ENCODE measurements at regions not wholly inside any gene's neighbourhood (a gene's known extent, or its start where the extent isn't known, plus 50 kb on each side); places are given as distances from the start of the nearest gene placed in this dataset.

DNA sequence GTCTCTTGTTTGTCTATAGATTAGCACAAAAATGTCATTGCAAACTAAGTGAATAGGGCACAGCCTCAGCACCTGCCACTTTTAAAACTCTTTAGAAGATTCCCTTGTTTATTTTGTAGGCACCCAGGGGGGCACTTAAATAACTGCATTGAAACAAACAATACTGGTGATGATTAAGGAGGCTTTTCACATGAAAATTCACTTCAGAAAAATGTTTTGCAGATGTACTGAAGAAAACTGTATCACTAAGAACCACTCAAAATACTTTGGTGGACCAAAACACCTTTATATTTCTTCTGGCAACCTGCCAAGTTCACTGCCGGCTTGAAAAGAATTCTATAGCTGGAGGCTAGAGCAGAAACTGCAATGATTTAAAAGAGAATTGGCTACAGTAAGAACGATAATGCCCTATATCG is 281.5 kb downstream of the TOX3 start:
- Histone ChIP-seq H3K9me3 (ENCODE audit: control insufficient read depth in 1 of 2, low read length in 2 of 2) (no peaks in the 10 kb centered on the region), H3K36me3 (ENCODE audit: control insufficient read depth in 1 of 2, insufficient read depth in 2 of 2, low read length in 2 of 2) (no peaks in the 10 kb centered on the region), H3K4me1 (ENCODE audit: control insufficient read depth in 1 of 2, insufficient read depth in 2 of 2, low read length in 2 of 2) (no peaks in the 10 kb centered on the region), H3K27me3 (ENCODE audit: low read depth, low read length) (no peaks in the 10 kb centered on the region), H3K4me3 (ENCODE audit: low read depth in 1 of 2, low read length in 2 of 2) (no peak overlapping the region), H3K27ac (ENCODE audit: low read length) (no peak overlapping the region)

DNA sequence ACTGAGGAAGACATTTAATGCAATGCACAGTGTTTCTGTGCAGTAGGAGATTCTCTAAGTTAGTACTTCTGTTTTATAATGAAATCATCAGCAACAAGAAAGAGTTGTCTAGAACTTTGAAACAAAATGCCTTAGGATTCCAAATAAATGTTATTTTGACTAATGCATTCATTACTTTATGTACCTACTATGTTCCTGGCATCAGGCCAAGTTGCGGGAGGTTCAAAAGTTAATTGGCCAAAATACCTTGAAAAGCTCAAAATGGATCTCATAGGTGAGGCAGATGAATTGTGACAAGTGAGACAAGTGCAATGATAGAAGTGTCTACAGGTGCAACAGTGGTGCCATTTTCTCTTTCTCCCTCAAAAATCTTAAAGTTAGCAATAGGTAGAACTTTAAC is 289.4 kb downstream of the TOX3 start:
- no peaks in the 10 kb centered on the region for H3K9me3 ChIP-seq (ENCODE audit: control insufficient read depth in 1 of 2, low read length in 2 of 2)
- no peaks in the 10 kb centered on the region for H3K4me1 ChIP-seq (ENCODE audit: control insufficient read depth in 1 of 2, insufficient read depth in 2 of 2, low read length in 2 of 2)
- H3K4me3 ChIP-seq (ENCODE audit: low read depth in 1 of 2, low read length in 2 of 2): no peak overlapping the region
- no peak overlapping the region for H3K27ac ChIP-seq (ENCODE audit: low read length)
- no peaks in the 10 kb centered on the region for H3K36me3 ChIP-seq (ENCODE audit: control insufficient read depth in 1 of 2, insufficient read depth in 2 of 2, low read length in 2 of 2)
- no peaks in the 10 kb centered on the region for H3K27me3 ChIP-seq (ENCODE audit: low read depth, low read length)

DNA sequence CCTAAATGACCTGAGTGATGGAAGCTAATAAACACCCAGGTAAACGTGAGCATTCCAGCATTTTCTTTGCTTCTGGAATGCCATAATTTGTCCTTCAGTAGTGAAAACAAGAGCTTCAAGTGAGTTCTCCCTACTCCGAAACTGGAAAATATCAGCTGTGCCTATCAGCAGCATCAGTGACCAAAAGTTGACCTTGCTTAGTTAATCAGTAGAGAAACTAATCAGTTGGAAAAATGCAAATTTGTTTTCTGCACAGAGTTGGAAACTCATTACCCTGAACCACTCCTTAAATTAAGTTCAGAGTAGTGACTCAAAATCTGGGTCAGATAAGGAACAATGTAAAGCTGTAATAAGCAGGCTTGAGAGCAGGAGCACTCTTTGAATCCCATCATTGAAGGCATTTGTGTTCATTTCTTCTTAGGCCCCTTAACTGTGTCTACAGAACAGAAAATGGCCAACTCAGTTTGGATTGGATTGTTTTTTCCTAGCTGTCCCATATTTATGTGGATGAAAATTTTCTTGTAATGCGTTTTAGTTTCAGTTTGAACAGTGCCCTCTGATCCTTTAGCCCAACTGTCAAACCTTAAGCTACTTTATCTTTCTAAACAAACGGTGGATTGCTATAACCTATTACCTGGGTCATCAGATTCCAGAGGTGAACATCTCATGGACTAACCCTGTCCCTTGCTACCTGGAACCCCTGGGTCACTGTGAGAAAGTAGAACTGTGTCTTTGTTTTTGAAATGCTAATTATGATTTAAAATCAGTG is 290.4 kb downstream of the TOX3 start:
- Histone ChIP-seq H3K4me3 (ENCODE audit: low read depth in 1 of 2, low read length in 2 of 2) (no peak overlapping the region), H3K4me1 (ENCODE audit: control insufficient read depth in 1 of 2, insufficient read depth in 2 of 2, low read length in 2 of 2) (no peaks in the 10 kb centered on the region), H3K27me3 (ENCODE audit: low read depth, low read length) (no peaks in the 10 kb centered on the region), H3K27ac (ENCODE audit: low read length) (no peak overlapping the region), H3K9me3 (ENCODE audit: control insufficient read depth in 1 of 2, low read length in 2 of 2) (no peaks in the 10 kb centered on the region), H3K36me3 (ENCODE audit: control insufficient read depth in 1 of 2, insufficient read depth in 2 of 2, low read length in 2 of 2) (no peaks in the 10 kb centered on the region)

DNA sequence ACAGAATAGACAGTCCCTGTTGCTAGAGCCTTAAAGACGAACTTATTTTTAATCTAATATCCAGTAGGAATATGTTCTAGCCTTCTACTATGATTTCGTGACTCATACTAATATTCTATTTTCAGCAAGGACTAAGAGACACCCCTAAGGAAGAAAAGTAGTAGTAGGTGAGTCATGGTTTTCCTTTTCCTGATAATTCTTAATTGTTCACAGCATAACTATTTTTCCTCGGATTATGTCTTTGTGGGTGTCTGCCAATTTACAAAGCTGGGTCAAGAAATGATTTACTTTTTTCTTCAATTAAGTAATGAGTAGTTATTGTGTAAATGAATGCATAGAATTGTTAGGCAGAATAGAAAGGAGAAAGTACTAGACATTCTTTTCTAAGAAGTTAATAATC is 292.2 kb downstream of the TOX3 start:
- Histone ChIP-seq H3K27me3 (ENCODE audit: low read depth, low read length) (no peaks in the 10 kb centered on the region), H3K36me3 (ENCODE audit: control insufficient read depth in 1 of 2, insufficient read depth in 2 of 2, low read length in 2 of 2) (no peaks in the 10 kb centered on the region), H3K9me3 (ENCODE audit: control insufficient read depth in 1 of 2, low read length in 2 of 2) (no peaks in the 10 kb centered on the region), H3K4me1 (ENCODE audit: control insufficient read depth in 1 of 2, insufficient read depth in 2 of 2, low read length in 2 of 2) (no peaks in the 10 kb centered on the region), H3K27ac (ENCODE audit: low read length) (no peak overlapping the region), H3K4me3 (ENCODE audit: low read depth in 1 of 2, low read length in 2 of 2) (no peak overlapping the region)

DNA sequence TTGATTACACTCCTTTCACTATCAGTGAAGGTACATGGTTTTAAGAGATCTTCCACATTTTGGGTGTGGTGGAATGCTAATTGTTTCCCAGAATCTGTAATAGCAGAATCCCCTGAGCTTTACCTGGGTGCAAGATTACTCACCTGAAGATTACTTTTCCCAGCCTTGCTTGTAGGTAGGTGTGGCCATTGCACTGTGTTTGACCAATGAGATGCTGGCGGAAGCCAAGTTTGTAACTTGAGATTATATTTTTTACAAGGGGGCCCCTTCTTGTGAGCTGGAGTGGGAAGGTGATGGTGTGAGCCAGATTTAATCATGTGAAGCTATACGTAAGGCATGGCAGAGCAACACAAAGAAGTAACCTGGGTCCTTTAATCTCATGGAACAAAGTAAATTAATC is 294.3 kb downstream of the TOX3 start:
- Histone ChIP-seq H3K36me3 (ENCODE audit: control insufficient read depth in 1 of 2, insufficient read depth in 2 of 2, low read length in 2 of 2) (no peaks in the 10 kb centered on the region), H3K9me3 (ENCODE audit: control insufficient read depth in 1 of 2, low read length in 2 of 2) (peaks cover 0 to 8% of the 10 kb centered on the region in 2 donors), H3K27ac (ENCODE audit: low read length) (no peak overlapping the region), H3K27me3 (ENCODE audit: low read depth, low read length) (no peaks in the 10 kb centered on the region), H3K4me1 (ENCODE audit: control insufficient read depth in 1 of 2, insufficient read depth in 2 of 2, low read length in 2 of 2) (no peaks in the 10 kb centered on the region), H3K4me3 (ENCODE audit: low read depth in 1 of 2, low read length in 2 of 2) (no peak overlapping the region)

DNA sequence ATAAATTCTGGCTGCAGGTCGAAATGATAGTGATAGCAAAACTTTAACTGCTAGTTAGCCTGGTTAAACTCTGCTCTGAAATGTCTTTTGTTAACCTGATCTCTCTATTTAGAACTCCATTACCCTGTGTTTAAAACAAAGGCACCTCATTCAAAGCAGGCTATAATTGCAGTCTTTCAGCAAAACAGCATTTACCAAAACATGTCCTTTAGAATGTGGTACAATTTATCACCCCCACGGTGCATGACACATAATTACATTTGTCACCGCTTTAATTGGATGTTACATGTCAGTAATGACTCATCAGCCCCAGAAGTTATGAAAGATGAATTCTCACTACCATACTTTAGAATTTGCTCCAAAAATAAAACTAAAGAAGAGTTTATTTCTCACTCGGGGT is 295.4 kb downstream of the TOX3 start:
- Histone ChIP-seq H3K36me3 (ENCODE audit: control insufficient read depth in 1 of 2, insufficient read depth in 2 of 2, low read length in 2 of 2) (no peaks in the 10 kb centered on the region), H3K9me3 (ENCODE audit: control insufficient read depth in 1 of 2, low read length in 2 of 2) (peaks cover 7 to 13% of the 10 kb centered on the region in 2 donors), H3K4me3 (ENCODE audit: low read depth in 1 of 2, low read length in 2 of 2) (no peak overlapping the region), H3K27ac (ENCODE audit: low read length) (no peak overlapping the region), H3K4me1 (ENCODE audit: control insufficient read depth in 1 of 2, insufficient read depth in 2 of 2, low read length in 2 of 2) (no peaks in the 10 kb centered on the region), H3K27me3 (ENCODE audit: low read depth, low read length) (no peaks in the 10 kb centered on the region)

DNA sequence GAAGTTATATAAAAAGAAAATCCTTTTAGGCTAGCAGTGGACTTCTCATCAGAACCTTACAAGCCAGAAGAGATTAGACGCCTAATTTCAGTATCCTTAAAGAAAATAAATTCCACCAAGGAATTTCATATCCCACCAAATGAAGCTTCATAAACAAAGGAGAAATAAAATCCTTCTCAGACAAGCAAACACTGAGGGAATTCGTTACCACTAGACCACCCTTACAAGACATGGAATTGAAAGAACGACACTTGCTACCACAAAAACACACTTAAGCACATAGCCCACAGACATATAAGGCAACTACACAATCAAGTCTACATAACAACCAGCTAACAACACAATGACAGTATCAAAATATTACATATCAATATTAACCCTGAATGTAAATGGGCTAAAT is 299.2 kb downstream of the TOX3 start:
- no peaks in the 10 kb centered on the region for H3K4me1 ChIP-seq (ENCODE audit: control insufficient read depth in 1 of 2, insufficient read depth in 2 of 2, low read length in 2 of 2)
- no peak overlapping the region for H3K4me3 ChIP-seq (ENCODE audit: low read depth in 1 of 2, low read length in 2 of 2)
- no peaks in the 10 kb centered on the region for H3K36me3 ChIP-seq (ENCODE audit: control insufficient read depth in 1 of 2, insufficient read depth in 2 of 2, low read length in 2 of 2)

DNA sequence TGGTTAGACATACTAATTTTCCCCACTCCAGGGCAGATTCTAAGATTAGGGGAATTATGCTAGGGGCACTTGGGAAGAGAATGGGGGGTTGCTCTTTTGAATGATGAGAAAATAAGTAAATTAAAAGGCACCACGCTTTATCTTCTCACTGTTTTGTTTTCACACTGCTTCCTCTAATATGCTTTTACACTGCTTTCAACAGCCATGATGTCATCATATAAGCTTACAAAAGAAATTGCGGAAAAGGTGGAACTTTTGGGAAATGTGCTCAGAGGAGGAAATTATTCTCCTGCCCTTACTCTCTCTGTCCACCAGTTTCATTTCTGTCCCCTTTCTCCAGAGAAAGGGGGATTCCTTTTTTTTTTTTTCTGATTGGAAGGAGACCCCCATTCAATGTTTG is 308.2 kb downstream of the TOX3 start:
- H3K9me3 ChIP-seq (ENCODE audit: control insufficient read depth in 1 of 2, low read length in 2 of 2): no peaks in the 10 kb centered on the region
- no peaks in the 10 kb centered on the region for H3K36me3 ChIP-seq (ENCODE audit: control insufficient read depth in 1 of 2, insufficient read depth in 2 of 2, low read length in 2 of 2)
- H3K4me3 ChIP-seq (ENCODE audit: low read depth in 1 of 2, low read length in 2 of 2): no peak overlapping the region
- no peaks in the 10 kb centered on the region for H3K4me1 ChIP-seq (ENCODE audit: control insufficient read depth in 1 of 2, insufficient read depth in 2 of 2, low read length in 2 of 2)
- H3K27me3 ChIP-seq (ENCODE audit: low read depth, low read length): no peaks in the 10 kb centered on the region
- no peak overlapping the region for H3K27ac ChIP-seq (ENCODE audit: low read length)

More for the DNA sequence above, 299.2 kb downstream of the TOX3 start:
- Histone ChIP-seq H3K9me3 (ENCODE audit: control insufficient read depth in 1 of 2, low read length in 2 of 2) (peaks cover 7 to 13% of the 10 kb centered on the region in 2 donors), H3K27ac (ENCODE audit: low read length) (no peak overlapping the region), H3K27me3 (ENCODE audit: low read depth, low read length) (no peaks in the 10 kb centered on the region)

DNA sequence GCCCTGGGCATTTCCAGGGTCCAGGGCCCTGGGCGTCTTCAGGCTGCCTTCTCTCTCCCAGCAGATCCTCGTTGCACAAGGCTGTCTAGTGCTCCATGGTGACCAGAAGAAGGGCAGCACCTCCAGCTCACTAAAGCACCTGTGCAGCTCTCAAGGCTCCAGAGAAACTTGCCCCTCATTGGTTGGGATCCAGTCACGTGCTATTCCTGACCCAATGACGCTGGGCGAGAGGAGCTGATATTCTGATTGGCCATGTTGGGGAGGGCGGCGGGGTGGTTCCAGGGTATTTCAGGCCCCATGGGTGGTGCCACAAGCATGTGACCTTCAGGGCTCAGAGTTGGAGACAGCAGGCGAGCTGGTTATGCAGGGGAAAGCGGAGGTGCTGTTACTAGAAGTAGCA is 309.1 kb downstream of the TOX3 start:
- no peak overlapping the region for H3K27ac ChIP-seq (ENCODE audit: low read length)
- H3K9me3 ChIP-seq (ENCODE audit: control insufficient read depth in 1 of 2, low read length in 2 of 2): no peaks in the 10 kb centered on the region
- H3K27me3 ChIP-seq (ENCODE audit: low read depth, low read length): no peaks in the 10 kb centered on the region
- H3K4me1 ChIP-seq (ENCODE audit: control insufficient read depth in 1 of 2, insufficient read depth in 2 of 2, low read length in 2 of 2): no peaks in the 10 kb centered on the region
- H3K36me3 ChIP-seq (ENCODE audit: control insufficient read depth in 1 of 2, insufficient read depth in 2 of 2, low read length in 2 of 2): no peaks in the 10 kb centered on the region
- H3K4me3 ChIP-seq (ENCODE audit: low read depth in 1 of 2, low read length in 2 of 2): no peak overlapping the region

DNA sequence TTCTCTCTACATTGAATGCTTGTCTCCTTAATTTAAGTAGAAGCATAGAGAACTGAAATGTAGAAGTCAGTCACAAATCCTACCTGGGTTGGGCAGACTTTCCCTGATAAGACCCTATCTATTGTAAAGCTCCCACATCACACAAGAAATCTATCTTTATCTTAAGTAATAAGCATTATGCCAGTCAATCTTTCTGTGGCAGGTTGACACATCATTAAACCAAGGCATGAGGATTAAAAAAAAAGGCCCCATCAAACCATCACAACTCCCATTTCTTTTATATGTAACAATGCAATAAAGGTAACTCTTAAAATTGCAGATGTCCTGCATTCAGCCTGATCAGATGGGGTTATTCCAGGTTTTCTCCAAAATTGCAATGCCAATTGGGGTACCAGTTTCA is 311.8 kb downstream of the TOX3 start:
- H3K27ac ChIP-seq (ENCODE audit: low read length): no peak overlapping the region
- no peaks in the 10 kb centered on the region for H3K36me3 ChIP-seq (ENCODE audit: control insufficient read depth in 1 of 2, insufficient read depth in 2 of 2, low read length in 2 of 2)
- no peaks in the 10 kb centered on the region for H3K27me3 ChIP-seq (ENCODE audit: low read depth, low read length)
- no peak overlapping the region for H3K4me3 ChIP-seq (ENCODE audit: low read depth in 1 of 2, low read length in 2 of 2)
- no peaks in the 10 kb centered on the region for H3K4me1 ChIP-seq (ENCODE audit: control insufficient read depth in 1 of 2, insufficient read depth in 2 of 2, low read length in 2 of 2)
- H3K9me3 ChIP-seq (ENCODE audit: control insufficient read depth in 1 of 2, low read length in 2 of 2): no peaks in the 10 kb centered on the region

DNA sequence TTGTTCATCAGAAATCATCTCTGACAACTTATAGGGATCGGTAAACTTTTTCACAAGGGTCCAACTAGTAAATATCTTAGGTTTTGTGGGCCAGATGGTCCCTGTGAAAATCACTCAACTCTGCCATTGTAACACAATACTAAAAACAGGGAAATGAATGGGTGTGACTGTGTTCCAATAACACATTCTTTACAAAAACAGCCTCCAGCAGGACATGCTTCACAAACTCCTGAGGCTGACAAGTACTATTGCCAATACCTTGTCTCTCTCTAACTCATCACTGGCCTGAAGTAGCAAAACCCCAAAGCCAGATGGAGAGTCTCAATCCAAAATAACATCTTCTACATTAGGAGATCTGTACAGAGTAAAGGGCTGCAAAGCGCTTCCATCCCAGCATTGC is 312.3 kb downstream of the TOX3 start:
- H3K36me3 ChIP-seq (ENCODE audit: control insufficient read depth in 1 of 2, insufficient read depth in 2 of 2, low read length in 2 of 2): no peaks in the 10 kb centered on the region
- no peaks in the 10 kb centered on the region for H3K9me3 ChIP-seq (ENCODE audit: control insufficient read depth in 1 of 2, low read length in 2 of 2)
- no peaks in the 10 kb centered on the region for H3K4me1 ChIP-seq (ENCODE audit: control insufficient read depth in 1 of 2, insufficient read depth in 2 of 2, low read length in 2 of 2)
- H3K27me3 ChIP-seq (ENCODE audit: low read depth, low read length): no peaks in the 10 kb centered on the region
- H3K27ac ChIP-seq (ENCODE audit: low read length): no peak overlapping the region
- no peak overlapping the region for H3K4me3 ChIP-seq (ENCODE audit: low read depth in 1 of 2, low read length in 2 of 2)

DNA sequence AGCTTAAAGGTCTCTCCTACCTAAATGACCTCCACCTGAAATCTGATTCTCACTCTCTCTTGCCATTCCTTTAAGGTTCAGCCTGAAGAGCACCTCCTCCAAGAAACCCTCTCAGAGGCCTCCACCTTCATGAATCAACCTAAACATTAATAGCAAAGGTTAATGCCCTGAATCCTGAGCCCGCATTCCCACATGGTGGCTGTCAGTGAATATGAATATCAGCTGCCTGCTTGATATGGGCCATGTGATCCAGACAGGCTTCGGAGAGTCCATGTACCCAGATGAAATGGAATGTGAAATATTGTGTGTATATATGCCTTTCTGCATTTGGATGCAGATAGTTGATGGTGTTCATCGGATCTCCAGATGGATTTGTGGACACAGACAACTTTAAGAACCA is 317.5 kb downstream of the TOX3 start:
- no peak overlapping the region for H3K4me3 ChIP-seq (ENCODE audit: low read depth in 1 of 2, low read length in 2 of 2)
- no peaks in the 10 kb centered on the region for H3K4me1 ChIP-seq (ENCODE audit: control insufficient read depth in 1 of 2, insufficient read depth in 2 of 2, low read length in 2 of 2)
- no peak overlapping the region for H3K27ac ChIP-seq (ENCODE audit: low read length)
- H3K9me3 ChIP-seq (ENCODE audit: control insufficient read depth in 1 of 2, low read length in 2 of 2): no peaks in the 10 kb centered on the region
- no peaks in the 10 kb centered on the region for H3K36me3 ChIP-seq (ENCODE audit: control insufficient read depth in 1 of 2, insufficient read depth in 2 of 2, low read length in 2 of 2)
- no peaks in the 10 kb centered on the region for H3K27me3 ChIP-seq (ENCODE audit: low read depth, low read length)
